H1 (cell line): ENCODE measurements at regions not wholly inside any gene's neighbourhood (a gene's known extent, or its start where the extent isn't known, plus 50 kb on each side); places are given as distances from the start of the nearest gene placed in this dataset.

Experiments
- ATF2 ChIP-seq: IDR thresholded peaks from 2 replicates; pipeline ENCODE4 v1.6.1; 2012; ENCODE audit warnings: low read length, inconsistent platforms
- BRCA1 ChIP-seq: IDR thresholded peaks from 2 replicates; pipeline ENCODE4 v1.6.1; 2012; ENCODE audit warnings: low read depth, low read length, improper control_type of control experiment
- CTCF ChIP-seq, 3 experiments: IDR thresholded peaks; 1 replicate in 2 of 3; 2 replicates in 1 of 3; pipeline versions ENCODE4 v1.5.1 to v1.6.1; 2011; ENCODE audit warnings: low read length in 3 of 3, mild to moderate bottlenecking in 3 of 3, inconsistent platforms in 2 of 3, low read depth in 1 of 3, moderate library complexity in 1 of 3; ENCODE audit not compliant: insufficient read depth in 1 of 3; ENCODE audit errors: control extremely low read depth in 1 of 3
- EP300 ChIP-seq, 2 experiments: IDR thresholded peaks; 1 replicate in 1 of 2; 2 replicates in 1 of 2; pipeline ENCODE4 v1.6.1; 2011 to 2012; ENCODE audit warnings: low read depth in 2 of 2, low read length in 2 of 2, mild to moderate bottlenecking in 2 of 2, borderline replicate concordance in 1 of 2, inconsistent platforms in 1 of 2, moderate library complexity in 1 of 2
- EZH2 ChIP-seq: fragments of 200-600 bp; sonication (generic); IDR thresholded peaks from 2 replicates; pipeline ENCODE4 v1.7.1; 2012; ENCODE audit warnings: low read depth, mild to moderate bottlenecking, moderate library complexity, low read length, inconsistent platforms; ENCODE audit not compliant: severe bottlenecking
- HDAC2 ChIP-seq, 2 experiments: fragments of 300-600 bp in 1 of 2; sonication (generic) in 1 of 2; IDR thresholded peaks; 2 replicates each; pipeline ENCODE4 v1.6.1; 2011 to 2012; ENCODE audit warnings: low read depth in 2 of 2, low read length in 2 of 2, mild to moderate bottlenecking in 2 of 2, moderate library complexity in 2 of 2, borderline replicate concordance in 1 of 2, inconsistent platforms in 1 of 2
- JUN ChIP-seq: IDR thresholded peaks from 2 replicates; pipeline ENCODE4 v1.6.1; 2011; ENCODE audit warnings: low read depth, mild to moderate bottlenecking, improper control_type of control experiment, low read length
- MAX ChIP-seq: IDR thresholded peaks from 2 replicates; pipeline ENCODE4 v1.6.1; 2012; ENCODE audit warnings: inconsistent platforms
- NRF1 ChIP-seq: IDR thresholded peaks from 2 replicates; pipeline ENCODE4 v1.6.1; 2011; ENCODE audit warnings: mild to moderate bottlenecking, low read depth, low read length, improper control_type of control experiment
- PHF8 ChIP-seq: fragments of 200-600 bp; sonication (generic); conservative IDR thresholded peaks from 2 replicates; pipeline ENCODE4 v1.7.1; 2012; ENCODE audit warnings: low read depth, mild to moderate bottlenecking, inconsistent platforms, low read length, moderate library complexity
- POLR2A ChIP-seq, 2 experiments: IDR thresholded peaks; 1 replicate in 1 of 2; 2 replicates in 1 of 2; pipeline ENCODE4 v1.6.1; 2011; ENCODE audit warnings: low read depth in 2 of 2, low read length in 2 of 2, mild to moderate bottlenecking in 2 of 2; ENCODE audit errors: control extremely low read depth in 1 of 2
- SP1 ChIP-seq: IDR thresholded peaks from 2 replicates; pipeline ENCODE4 v1.6.1; 2011; ENCODE audit warnings: low read depth, low read length
- TAF1 ChIP-seq: IDR thresholded peaks from 2 replicates; pipeline ENCODE4 v1.6.1; 2011; ENCODE audit warnings: mild to moderate bottlenecking, low read depth, low read length
- ZNF274 ChIP-seq: IDR thresholded peaks from 2 replicates; pipeline ENCODE4 v1.7.0; 2012; ENCODE audit warnings: low read length, borderline replicate concordance; ENCODE audit errors: extremely low read depth

- TF ChIP-seq NRF1 (no peak), EP300 (IDR thresholded peaks at IDR 0.05; ENCODE audit: borderline replicate concordance in 1 of 2, low read depth in 2 of 2, low read length in 2 of 2) (no peak), MAX (no peak), SP1 (no peak), CTCF (IDR thresholded peaks at IDR 0.05; ENCODE audit: control extremely low read depth in 1 of 3, insufficient read depth in 1 of 3, low read depth in 1 of 3, low read length in 3 of 3) (no peak), HDAC2 (IDR thresholded peaks at IDR 0.05; ENCODE audit: borderline replicate concordance in 1 of 2, low read depth in 2 of 2, low read length in 2 of 2) (no peak), POLR2A (IDR thresholded peaks at IDR 0.05; ENCODE audit: control extremely low read depth in 1 of 2, low read depth in 2 of 2, low read length in 2 of 2) (no peak), JUN (no peak), ZNF274 (no peak), TAF1 (no peak), BRCA1 (no peak), PHF8 (no peak), EZH2 (no peak), ATF2 (no peak)
Observed at GRCh38 chr4:23041501-23041900, 348.8 kb downstream of the GBA3 start.
